Testis (tissue), 2 donors: ENCODE measurements at regions not wholly inside any gene's neighbourhood (a gene's known extent, or its start where the extent isn't known, plus 50 kb on each side); places are given as distances from the start of the nearest gene placed in this dataset.

Experiments
- DNase-seq: peaks from one replicate; pipeline ENCODE4 v3.0.0-alpha.2; 2019
- H3K27ac ChIP-seq, 2 donors: fragments of 200-600 bp; sonication (generic); one replicate each; pipeline ENCODE4 v1.5.1; 2019
- H3K27me3 ChIP-seq: fragments of 200-600 bp; sonication (generic); one replicate; pipeline ENCODE4 v1.5.1; 2019
- H3K36me3 ChIP-seq: fragments of 200-600 bp; sonication (generic); one replicate; pipeline ENCODE4 v1.5.1; 2017; ENCODE audit warnings: low read depth; ENCODE audit errors: missing control alignments
- H3K4me1 ChIP-seq: fragments of 200-600 bp; sonication (generic); one replicate; pipeline ENCODE4 v1.5.1; 2019
- H3K4me3 ChIP-seq, 2 donors: fragments of 200-600 bp; sonication (generic); one replicate each; pipeline ENCODE4 v1.5.1; 2017 to 2019
- H3K9me3 ChIP-seq: fragments of 200-600 bp; sonication (generic); one replicate; pipeline ENCODE4 v1.5.1; 2017
- CTCF ChIP-seq, 3 experiments: fragments of 450-650 bp in 2 of 3; fragments of 200-600 bp in 1 of 3; sonication (generic) in 1 of 3; IDR thresholded peaks; one replicate each; pipeline ENCODE4 v1.5.1; 2016 to 2019; ENCODE audit warnings: antibody characterized with exemption in 3 of 3, mild to moderate bottlenecking in 2 of 3, moderate library complexity in 1 of 3
- POLR2A ChIP-seq: fragments of 450-650 bp; IDR thresholded peaks from one replicate; pipeline ENCODE4 v1.6.1; 2017; ENCODE audit warnings: antibody characterized with exemption, mild to moderate bottlenecking, moderate library complexity
- WGBS, 2 donors: methylation state at CpG; one replicate each; pipeline ENCODE4 v1.1.5; 2018; 5-methylcytosine and 5-hydroxymethylcytosine counted together
- intact Hi-C: fragments of 100-400 bp; cut with DNase I; formaldehyde crosslinking; loops from one replicate; pipeline ENCODE4 v1.15.1; 2023; ENCODE audit warnings: low total_unique reads

- whole genome bisulfite sequencing, 2 donors, result 91 to 93% methylated on average over 4 to 5 of the region's 5 CpGs
- intact Hi-C loops, result no loop called here
- DNase-seq, result no peak
- TF ChIP-seq CTCF (IDR thresholded peaks at IDR 0.05) (no peak), POLR2A (no peak)
- no peaks in the 10 kb centered on the region for H3K9me3 ChIP-seq
- H3K4me3 ChIP-seq, result no peak overlapping the region
- H3K4me1 ChIP-seq, result no peaks in the 10 kb centered on the region
- no peaks in the 10 kb centered on the region for H3K36me3 ChIP-seq
- no peak overlapping the region for H3K27ac ChIP-seq
- no peaks in the 10 kb centered on the region for H3K27me3 ChIP-seq
These were observed 211.9 kb upstream of the ARRDC4 start for GRCh38 chr15:97748576-97748975.

- 76 to 80% methylated on average over 7 of the region's 7 CpGs for WGBS, 2 donors
- H3K4me3 ChIP-seq, result no peak overlapping the region
- no peaks in the 10 kb centered on the region for H3K36me3 ChIP-seq
- H3K27me3 ChIP-seq, result no peaks in the 10 kb centered on the region
- H3K27ac ChIP-seq, result no peak overlapping the region
- no peaks in the 10 kb centered on the region for H3K4me1 ChIP-seq
- no peak for DNase-seq
- H3K9me3 ChIP-seq, result no peaks in the 10 kb centered on the region
- TF ChIP-seq CTCF (IDR thresholded peaks at IDR 0.05) (no peak), POLR2A (no peak)
- intact Hi-C loops, result no loop called here
These were observed 210.4 kb upstream of the ARRDC4 start for GRCh38 chr15:97750060-97750459.

GRCh38 chr15:97755726-97756125 lies 204.8 kb upstream of the ARRDC4 start:
- no peaks in the 10 kb centered on the region for H3K27me3 ChIP-seq
- WGBS, 2 donors, result 87 to 92% methylated on average over 1 of the region's 1 CpG
- DNase-seq, result no peak
- TF ChIP-seq POLR2A (no peak), CTCF (IDR thresholded peaks at IDR 0.05) (no peak)
- intact Hi-C loops, result no loop called here
- H3K27ac ChIP-seq, result no peak overlapping the region
- no peaks in the 10 kb centered on the region for H3K9me3 ChIP-seq
- no peaks in the 10 kb centered on the region for H3K4me1 ChIP-seq
- H3K4me3 ChIP-seq, result no peak overlapping the region
- H3K36me3 ChIP-seq, result no peaks in the 10 kb centered on the region

- H3K36me3 ChIP-seq, result no peaks in the 10 kb centered on the region
- no peak for DNase-seq
- H3K4me1 ChIP-seq, result no peaks in the 10 kb centered on the region
- 61 to 71% methylated on average over 3 of the region's 3 CpGs for WGBS, 2 donors
- H3K9me3 ChIP-seq, result no peaks in the 10 kb centered on the region
- intact Hi-C loops, result no loop called here
- TF ChIP-seq POLR2A (no peak), CTCF (IDR thresholded peaks at IDR 0.05) (no peak)
- H3K27ac ChIP-seq, result no peak overlapping the region
- no peaks in the 10 kb centered on the region for H3K27me3 ChIP-seq
- H3K4me3 ChIP-seq, result no peak overlapping the region
These were observed 201.1 kb upstream of the ARRDC4 start for GRCh38 chr15:97759363-97759762.

GRCh38 chr15:97761110-97761509 lies 199.4 kb upstream of the ARRDC4 start:
- H3K4me1 ChIP-seq, result no peaks in the 10 kb centered on the region
- 36 to 44% methylated on average over 5 of the region's 5 CpGs for WGBS, 2 donors
- no peak overlapping the region for H3K27ac ChIP-seq
- no peak for DNase-seq
- intact Hi-C loops, result no loop called here
- H3K36me3 ChIP-seq, result no peaks in the 10 kb centered on the region
- H3K27me3 ChIP-seq, result no peaks in the 10 kb centered on the region
- TF ChIP-seq CTCF (IDR thresholded peaks at IDR 0.05), result no peak
- no peak for TF ChIP-seq POLR2A
- no peak overlapping the region for H3K4me3 ChIP-seq
- no peaks in the 10 kb centered on the region for H3K9me3 ChIP-seq
